ENCODE measurements at regions not wholly inside any gene's neighbourhood (a gene's known extent, or its start where the extent isn't known, plus 50 kb on each side); places are given as distances from the start of the nearest gene placed in this dataset.

DNA sequence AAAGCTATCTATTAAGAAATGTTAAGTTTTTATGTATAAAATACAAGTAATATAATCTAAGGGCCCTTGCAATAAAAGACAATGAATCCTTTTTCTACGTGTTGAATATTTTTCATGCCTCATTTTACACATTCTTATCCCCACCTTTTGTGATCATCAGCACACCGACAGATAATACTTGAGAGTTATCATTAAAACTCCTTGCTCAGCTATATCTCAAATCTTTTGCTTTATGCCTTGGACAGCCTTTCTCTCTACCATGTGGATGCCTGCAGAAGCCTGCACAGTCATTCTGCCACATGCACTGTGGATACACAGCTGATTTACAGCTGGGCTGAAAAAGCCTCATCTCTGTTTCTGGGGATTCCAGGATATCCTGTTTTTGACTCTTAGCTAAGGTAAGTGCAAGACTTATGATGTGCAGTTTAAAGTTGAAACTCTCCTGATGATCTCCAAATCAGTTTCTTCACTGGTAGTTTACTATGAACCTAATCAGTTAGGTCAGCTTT, 1565.1 kb downstream of the SI start:
- no peak for TF ChIP-seq POLR2A (IDR thresholded peaks at IDR 0.05)
- TF ChIP-seq, protein P1, sequence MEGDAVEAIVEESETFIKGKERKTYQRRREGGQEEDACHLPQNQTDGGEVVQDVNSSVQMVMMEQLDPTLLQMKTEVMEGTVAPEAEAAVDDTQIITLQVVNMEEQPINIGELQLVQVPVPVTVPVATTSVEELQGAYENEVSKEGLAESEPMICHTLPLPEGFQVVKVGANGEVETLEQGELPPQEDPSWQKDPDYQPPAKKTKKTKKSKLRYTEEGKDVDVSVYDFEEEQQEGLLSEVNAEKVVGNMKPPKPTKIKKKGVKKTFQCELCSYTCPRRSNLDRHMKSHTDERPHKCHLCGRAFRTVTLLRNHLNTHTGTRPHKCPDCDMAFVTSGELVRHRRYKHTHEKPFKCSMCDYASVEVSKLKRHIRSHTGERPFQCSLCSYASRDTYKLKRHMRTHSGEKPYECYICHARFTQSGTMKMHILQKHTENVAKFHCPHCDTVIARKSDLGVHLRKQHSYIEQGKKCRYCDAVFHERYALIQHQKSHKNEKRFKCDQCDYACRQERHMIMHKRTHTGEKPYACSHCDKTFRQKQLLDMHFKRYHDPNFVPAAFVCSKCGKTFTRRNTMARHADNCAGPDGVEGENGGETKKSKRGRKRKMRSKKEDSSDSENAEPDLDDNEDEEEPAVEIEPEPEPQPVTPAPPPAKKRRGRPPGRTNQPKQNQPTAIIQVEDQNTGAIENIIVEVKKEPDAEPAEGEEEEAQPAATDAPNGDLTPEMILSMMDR (IDR thresholded peaks at IDR 0.05), result no peak

All from heart left ventricle (tissue), 13 donors.